ENCODE measurements at regions not wholly inside any gene's neighbourhood (a gene's known extent, or its start where the extent isn't known, plus 50 kb on each side); places are given as distances from the start of the nearest gene placed in this dataset.
A peak's percentile ranks its signal among the peaks of the same experiment; 100 is the strongest.
"Not testable (repeated sequence)": the region's sequence is repeated elsewhere in the genome, so short reads cannot be mapped to it uniquely, and the experiment has no call there.

GRCh38 chr10:91005276-91005675 is 84.4 kb upstream of the ANKRD1 start:
- DNase-seq, result not testable (repeated sequence)

- peak; percentile 69 for DNase-seq
Observed at GRCh38 chr10:91006001-91006751, 85.3 kb upstream of the ANKRD1 start.

GRCh38 chr10:91006752-91007346 is 86.0 kb upstream of the ANKRD1 start:
- no peak for DNase-seq

GRCh38 chr10:91007655-91008054 is 86.8 kb upstream of the ANKRD1 start:
- no peak for DNase-seq

- DNase-seq, result no peak
Observed at GRCh38 chr10:91009121-91009520, 88.2 kb upstream of the ANKRD1 start.

- no peak for DNase-seq
Observed at GRCh38 chr10:91010952-91011351, 90.1 kb upstream of the ANKRD1 start.

- no peak for DNase-seq
Observed at GRCh38 chr10:91012502-91012901, 91.6 kb upstream of the ANKRD1 start.

- no peak for DNase-seq
Observed at GRCh38 chr10:91013985-91014384, 93.1 kb upstream of the ANKRD1 start.

GRCh38 chr10:91017198-91017597 is 96.3 kb upstream of the ANKRD1 start:
- no peak for DNase-seq

GRCh38 chr10:91021901-91022300 is 101.0 kb upstream of the ANKRD1 start:
- DNase-seq, result no peak

- no peak for DNase-seq
Observed at GRCh38 chr10:91022390-91022789, 101.5 kb upstream of the ANKRD1 start.

GRCh38 chr10:91022924-91023699 is 102.2 kb upstream of the ANKRD1 start:
- no peak for DNase-seq

- no peak for DNase-seq
Observed at GRCh38 chr10:91023700-91024398, 103.0 kb upstream of the ANKRD1 start.

GRCh38 chr10:91024541-91024940 is 103.7 kb upstream of the ANKRD1 start:
- DNase-seq, result no peak

GRCh38 chr10:91032611-91033206 is 111.8 kb upstream of the ANKRD1 start:
- peak; percentile 40 for DNase-seq

- no peak for DNase-seq
Observed at GRCh38 chr10:91033324-91033950, 112.5 kb upstream of the ANKRD1 start.

GRCh38 chr10:91034042-91034441 is 113.2 kb upstream of the ANKRD1 start:
- no peak for DNase-seq

- DNase-seq, result peak; percentile 81
Observed at GRCh38 chr10:91034494-91035159, 113.7 kb upstream of the ANKRD1 start.

- DNase-seq, result no peak
Observed at GRCh38 chr10:91035650-91036292, 114.9 kb upstream of the ANKRD1 start.

GRCh38 chr10:91036807-91037411 is 116.0 kb upstream of the ANKRD1 start:
- peak; percentile 45 for DNase-seq

- no peak for DNase-seq
Observed at GRCh38 chr10:91038971-91039370, 118.1 kb upstream of the ANKRD1 start.

Data from fibroblast of skin of right quadriceps (primary cell).